SK-N-MC (cell line): ENCODE measurements at regions not wholly inside any gene's neighbourhood (a gene's known extent, or its start where the extent isn't known, plus 50 kb on each side); places are given as distances from the start of the nearest gene placed in this dataset.

Source experiments
- EZH2 ChIP-seq: fragments of 200-600 bp; sonication (generic); IDR thresholded peaks from one replicate; pipeline ENCODE4 v1.6.1; 2017; ENCODE audit warnings: antibody characterized with exemption
- FOXP2 ChIP-seq: optimal IDR thresholded peaks from 2 replicates; pipeline ENCODE3; 2011; ENCODE audit warnings: mild to moderate bottlenecking, moderate library complexity; ENCODE audit not compliant: insufficient read depth; ENCODE audit errors: extremely low read length, control extremely low read depth
- POLR2AphosphoS5 ChIP-seq: IDR thresholded peaks from 2 replicates; pipeline ENCODE4 v1.6.1; 2012; ENCODE audit warnings: mild to moderate bottlenecking, low read depth, low read length, borderline replicate concordance

DNA sequence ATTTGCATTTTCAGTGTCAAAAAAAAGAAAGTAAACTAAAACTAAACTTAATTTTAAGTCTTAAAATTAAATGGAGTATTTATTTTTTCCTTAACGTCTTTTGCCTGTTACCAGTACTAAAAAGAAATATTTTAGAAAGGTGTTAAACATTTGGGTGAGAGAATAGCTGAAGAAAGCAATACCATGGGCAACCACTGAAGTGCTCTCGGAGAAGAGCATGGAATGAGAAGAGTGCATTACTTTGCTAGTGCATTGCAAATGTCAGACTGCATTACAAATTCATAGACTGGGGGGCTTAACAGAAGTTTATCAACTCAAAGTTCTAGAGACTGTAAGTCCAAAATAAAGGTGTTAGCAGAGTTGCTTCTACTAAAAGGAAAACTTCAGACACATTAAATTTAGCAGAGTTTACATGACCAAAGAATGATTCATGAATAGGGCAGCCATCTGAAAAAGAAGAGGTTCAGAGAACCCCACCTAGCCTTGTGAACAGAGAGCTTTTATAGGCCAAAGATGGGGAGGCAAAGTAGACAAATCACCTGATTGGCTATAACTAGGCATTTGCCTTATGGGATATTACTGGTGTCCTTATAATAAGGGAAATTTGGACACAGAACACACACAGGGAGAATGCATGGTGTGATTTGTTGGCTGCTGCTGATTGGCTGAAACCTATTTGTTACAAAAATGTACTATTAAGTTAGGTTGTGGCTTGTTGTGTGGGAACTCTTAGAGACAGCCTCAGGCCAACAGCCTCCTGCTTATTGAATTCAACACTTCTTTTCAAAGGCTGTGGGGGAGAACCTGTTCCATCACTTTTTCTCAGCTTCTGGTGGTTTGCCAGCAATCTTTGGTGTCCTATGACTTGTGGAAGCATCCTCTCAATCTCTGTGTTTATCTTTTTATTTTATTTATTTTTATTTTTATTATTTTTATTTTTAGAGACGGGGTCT lies 106.7 kb upstream of the RREB1 start:
- TF ChIP-seq EZH2 (no peak), POLR2AphosphoS5 (no peak), FOXP2 (no peak)
